HCT116 (cell line): ENCODE measurements at regions not wholly inside any gene's neighbourhood (a gene's known extent, or its start where the extent isn't known, plus 50 kb on each side); places are given as distances from the start of the nearest gene placed in this dataset.

Source experiments
- ATAC-seq: fragments of 200-7000 bp; cut with Tn5 transposase; 2 replicates; pipeline ENCODE4 v1.9.1; 2020; ENCODE audit warnings: mild to moderate bottlenecking, moderate library complexity
- BruUV-seq: library from RNA; stranded (reverse); fragments of 400-500 nt; replicated peaks from 2 replicates; lab custom pipeline; 2021; lab: Mats Ljungman, UMichigan
- CTCF ChIA-PET: fragments of 300-600 bp; sonication (Branson Sonifier 250); formaldehyde crosslinking; loops from one replicate; lab custom pipeline; 2021; ENCODE audit warnings: antibody characterized with exemption; lab: Charles Lee
- POLR2A ChIA-PET: fragments of 300-600, 350-600 bp; sonication (Branson Sonifier 250); formaldehyde crosslinking; loops from one replicate; lab custom pipeline; 2021; ENCODE audit warnings: antibody characterized with exemption; lab: Charles Lee
- RAD21 ChIA-PET, 2 experiments: fragments of 300-600 bp; sonication (Branson Sonifier 250); formaldehyde crosslinking; loops; one replicate each; lab custom pipeline; 2023; ENCODE audit warnings: low total read pairs in 2 of 2; ENCODE audit not compliant: uncharacterized antibody in 2 of 2, unreplicated experiment in 2 of 2, low non-redundant PET in 1 of 2; lab: Charles Lee
- DNase-seq: peaks from one replicate; pipeline ENCODE4 v3.0.0-alpha.2; 2010; ENCODE audit warnings: low read depth, low spot score
- H2AFZ ChIP-seq: fragments of 200-600 bp; shearing (Covaris generic), sonication (generic); 2 replicates; pipeline ENCODE4 v1.6.1; 2017; ENCODE audit warnings: low read depth, mixed run types, mixed read lengths, antibody characterized with exemption, low read length; ENCODE audit not compliant: poor library complexity, severe bottlenecking
- H3K27ac ChIP-seq: 2 replicates; pipeline ENCODE4 v1.5.1; 2012; ENCODE audit warnings: low read depth, low read length
- H3K27me3 ChIP-seq: fragments of 200-600 bp; sonication (generic); 2 replicates; pipeline ENCODE4 v1.6.1; 2016; ENCODE audit warnings: mixed run types, low read length, mixed read lengths; ENCODE audit not compliant: insufficient read depth
- H3K36me3 ChIP-seq, 2 experiments: fragments of 200-500 bp in 1 of 2; fragments of 200-600 bp in 1 of 2; sonication (Bioruptor generic) in 1 of 2; sonication (generic) in 1 of 2; 2 replicates each; pipeline versions ENCODE4 v1.5.1 to v1.6.1; 2014 to 2016; ENCODE audit warnings: low read length in 2 of 2, inconsistent platforms in 1 of 2, mixed read lengths in 1 of 2, mixed run types in 1 of 2; ENCODE audit not compliant: insufficient read depth in 2 of 2, control insufficient read depth in 1 of 2
- H3K4me1 ChIP-seq, 2 experiments: fragments of 200-600 bp in 1 of 2; sonication (generic) in 1 of 2; 2 replicates each; pipeline versions ENCODE4 v1.5.1 to v1.6.1; 2012 to 2017; ENCODE audit warnings: low read length in 2 of 2, inconsistent platforms in 1 of 2, mild to moderate bottlenecking in 1 of 2, mixed read lengths in 1 of 2, mixed run types in 1 of 2, moderate library complexity in 1 of 2; ENCODE audit not compliant: insufficient read depth in 2 of 2, control insufficient read depth in 1 of 2
- H3K4me2 ChIP-seq: fragments of 200-600 bp; sonication (generic); 2 replicates; pipeline ENCODE4 v1.6.1; 2017; ENCODE audit warnings: mixed run types, low read length, mixed read lengths
- H3K4me3 ChIP-seq, 2 experiments: fragments of 200-600 bp in 1 of 2; sonication (generic) in 1 of 2; replicated peaks in 1 of 2; 2 replicates each; pipeline ENCODE4 v1.5.1; 2011 to 2016; ENCODE audit warnings: low read length in 2 of 2, control low read depth in 1 of 2, low read depth in 1 of 2, mild to moderate bottlenecking in 1 of 2, mixed read lengths in 1 of 2, mixed run types in 1 of 2
- H3K79me2 ChIP-seq: fragments of 200-600 bp; sonication (generic); 2 replicates; pipeline ENCODE4 v1.6.1; 2017; ENCODE audit warnings: mild to moderate bottlenecking, mixed run types, low read length, moderate library complexity, mixed read lengths; ENCODE audit not compliant: insufficient read depth
- H3K9ac ChIP-seq: fragments of 200-600 bp; sonication (generic); 2 replicates; pipeline ENCODE4 v1.6.1; 2016; ENCODE audit warnings: low read length, mixed read lengths
- H3K9me2 ChIP-seq: fragments of 200-600 bp; sonication (generic), shearing (Covaris generic); 2 replicates; pipeline ENCODE4 v1.6.1; 2017; ENCODE audit warnings: mixed run types, mild to moderate bottlenecking, moderate library complexity; ENCODE audit not compliant: insufficient read depth
- H3K9me3 ChIP-seq, 2 experiments: fragments of 200-500 bp in 1 of 2; fragments of 200-600 bp in 1 of 2; sonication (Bioruptor generic) in 1 of 2; sonication (generic) in 1 of 2; 2 replicates each; pipeline ENCODE4 v1.6.1; 2014 to 2017; ENCODE audit warnings: low read length in 2 of 2, mixed read lengths in 2 of 2, inconsistent platforms in 1 of 2, low read depth in 1 of 2, mild to moderate bottlenecking in 1 of 2, mixed run types in 1 of 2, moderate library complexity in 1 of 2; ENCODE audit not compliant: control insufficient read depth in 1 of 2, insufficient read depth in 1 of 2
- H4K20me1 ChIP-seq: fragments of 200-600 bp; sonication (generic), shearing (Covaris generic); 2 replicates; pipeline ENCODE4 v1.6.1; 2017; ENCODE audit warnings: mixed run types, mild to moderate bottlenecking, moderate library complexity; ENCODE audit not compliant: insufficient read depth
- EZH2 ChIP-seq: fragments of 200-600 bp; sonication (generic); IDR thresholded peaks from 2 replicates; pipeline ENCODE4 v1.6.1; 2017; ENCODE audit warnings: antibody characterized with exemption, mixed run types
- EZH2phosphoT487 ChIP-seq: fragments of 200-600 bp; IDR thresholded peaks from 2 replicates; pipeline ENCODE4 v1.6.1; 2018; ENCODE audit warnings: antibody characterized with exemption, borderline replicate concordance
- FOSL1 ChIP-seq: IDR thresholded peaks from 2 replicates; pipeline ENCODE4 v1.6.1; 2012; ENCODE audit warnings: low read depth
- JUND ChIP-seq: IDR thresholded peaks from 2 replicates; pipeline ENCODE4 v1.6.1; 2012
- POLR2A ChIP-seq: IDR thresholded peaks from 2 replicates; pipeline ENCODE4 v1.7.0; 2011; ENCODE audit warnings: borderline replicate concordance; ENCODE audit not compliant: insufficient read depth, insufficient read length; ENCODE audit errors: extremely low read depth
- POLR2AphosphoS5 ChIP-seq: IDR thresholded peaks from 2 replicates; pipeline ENCODE4 v1.6.1; 2011; ENCODE audit warnings: mild to moderate bottlenecking, low read depth, low read length, moderate library complexity
- SP1 ChIP-seq: IDR thresholded peaks from 2 replicates; pipeline ENCODE4 v1.6.1; 2012; ENCODE audit warnings: low read depth
- YY1 ChIP-seq: IDR thresholded peaks from 2 replicates; pipeline ENCODE4 v1.6.1; 2011; ENCODE audit warnings: low read length, low read depth, moderate library complexity, mild to moderate bottlenecking; ENCODE audit not compliant: insufficient replicate concordance; ENCODE audit errors: extremely low read depth
- ZFX ChIP-seq: fragments of 450-650 bp; IDR thresholded peaks from 2 replicates; pipeline ENCODE4 v1.6.1; 2017
- intact Hi-C: fragments of 100-400 bp; cut with micrococcal nuclease; formaldehyde crosslinking; loops from 2 replicates; pipeline ENCODE4 v1.10.0; 2022
- TF ChIP-seq, protein P1 (sequence below): IDR thresholded peaks from 2 replicates; pipeline ENCODE4 v1.6.1; 2012; ENCODE audit warnings: low read depth
- TF ChIP-seq, protein P2 (sequence below), 3 experiments: fragments of 200-600 bp in 1 of 3; sonication (generic) in 1 of 3; IDR thresholded peaks in 2 of 3; conservative IDR thresholded peaks in 1 of 3; 2 replicates each; pipeline ENCODE4 v1.5.1; 2012 to 2017; ENCODE audit warnings: low read depth in 2 of 3, low read length in 2 of 3, antibody characterized with exemption in 1 of 3, borderline replicate concordance in 1 of 3, control low read depth in 1 of 3, mild to moderate bottlenecking in 1 of 3, mixed read lengths in 1 of 3, mixed run types in 1 of 3, moderate library complexity in 1 of 3; ENCODE audit not compliant: insufficient read depth in 1 of 3
- TF ChIP-seq, protein P3 (sequence below): IDR thresholded peaks from 2 replicates; pipeline ENCODE4 v1.6.1; 2012
- TF ChIP-seq, protein P4 (sequence below): IDR thresholded peaks from 2 replicates; pipeline ENCODE4 v1.6.1; 2011; ENCODE audit warnings: mild to moderate bottlenecking, low read length, moderate library complexity; ENCODE audit not compliant: insufficient replicate concordance; ENCODE audit errors: extremely low read depth
- TF ChIP-seq, protein P5 (sequence below): IDR thresholded peaks from 2 replicates; pipeline ENCODE4 v1.6.1; 2012

DNA sequence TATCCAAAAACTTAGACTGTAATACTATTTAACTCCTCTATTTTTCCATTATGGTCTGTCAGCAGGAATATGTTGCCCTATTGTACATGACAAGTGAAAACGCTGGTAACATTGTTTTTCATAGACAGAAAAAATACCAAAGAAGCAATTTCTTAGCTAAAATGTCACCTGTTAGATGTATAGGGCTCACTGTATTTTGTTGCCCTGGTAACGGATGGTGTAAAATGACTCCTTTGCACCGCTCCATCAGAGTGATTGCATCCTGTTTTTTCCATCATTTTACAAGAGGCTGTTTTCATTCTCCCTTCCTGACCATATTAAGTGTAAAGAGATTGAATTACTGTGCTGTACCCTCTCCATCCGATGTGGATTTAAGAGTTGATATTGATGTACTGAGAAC lies 460.1 kb upstream of the TLE4 start:
- H3K9me2 ChIP-seq, result no peaks in the 10 kb centered on the region
- H3K4me2 ChIP-seq, result no peak overlapping the region
- no peaks in the 10 kb centered on the region for H3K27me3 ChIP-seq
- H3K4me3 ChIP-seq, result no peak overlapping the region
- H3K79me2 ChIP-seq, result no peaks in the 10 kb centered on the region
- ATAC-seq, result no peak
- ChIA-PET POLR2A (no interaction called here), RAD21 (no interaction called here), CTCF (no interaction called here)
- intact Hi-C loops, result no loop called here
- no peak for DNase-seq
- no peaks in the 10 kb centered on the region for H4K20me1 ChIP-seq
- no peak for TF ChIP-seq SP1
- TF ChIP-seq, protein P1, sequence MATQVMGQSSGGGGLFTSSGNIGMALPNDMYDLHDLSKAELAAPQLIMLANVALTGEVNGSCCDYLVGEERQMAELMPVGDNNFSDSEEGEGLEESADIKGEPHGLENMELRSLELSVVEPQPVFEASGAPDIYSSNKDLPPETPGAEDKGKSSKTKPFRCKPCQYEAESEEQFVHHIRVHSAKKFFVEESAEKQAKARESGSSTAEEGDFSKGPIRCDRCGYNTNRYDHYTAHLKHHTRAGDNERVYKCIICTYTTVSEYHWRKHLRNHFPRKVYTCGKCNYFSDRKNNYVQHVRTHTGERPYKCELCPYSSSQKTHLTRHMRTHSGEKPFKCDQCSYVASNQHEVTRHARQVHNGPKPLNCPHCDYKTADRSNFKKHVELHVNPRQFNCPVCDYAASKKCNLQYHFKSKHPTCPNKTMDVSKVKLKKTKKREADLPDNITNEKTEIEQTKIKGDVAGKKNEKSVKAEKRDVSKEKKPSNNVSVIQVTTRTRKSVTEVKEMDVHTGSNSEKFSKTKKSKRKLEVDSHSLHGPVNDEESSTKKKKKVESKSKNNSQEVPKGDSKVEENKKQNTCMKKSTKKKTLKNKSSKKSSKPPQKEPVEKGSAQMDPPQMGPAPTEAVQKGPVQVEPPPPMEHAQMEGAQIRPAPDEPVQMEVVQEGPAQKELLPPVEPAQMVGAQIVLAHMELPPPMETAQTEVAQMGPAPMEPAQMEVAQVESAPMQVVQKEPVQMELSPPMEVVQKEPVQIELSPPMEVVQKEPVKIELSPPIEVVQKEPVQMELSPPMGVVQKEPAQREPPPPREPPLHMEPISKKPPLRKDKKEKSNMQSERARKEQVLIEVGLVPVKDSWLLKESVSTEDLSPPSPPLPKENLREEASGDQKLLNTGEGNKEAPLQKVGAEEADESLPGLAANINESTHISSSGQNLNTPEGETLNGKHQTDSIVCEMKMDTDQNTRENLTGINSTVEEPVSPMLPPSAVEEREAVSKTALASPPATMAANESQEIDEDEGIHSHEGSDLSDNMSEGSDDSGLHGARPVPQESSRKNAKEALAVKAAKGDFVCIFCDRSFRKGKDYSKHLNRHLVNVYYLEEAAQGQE, result no peak
- no peak for TF ChIP-seq EZH2phosphoT487
- TF ChIP-seq POLR2A, result no peak
- TF ChIP-seq, protein P2, sequence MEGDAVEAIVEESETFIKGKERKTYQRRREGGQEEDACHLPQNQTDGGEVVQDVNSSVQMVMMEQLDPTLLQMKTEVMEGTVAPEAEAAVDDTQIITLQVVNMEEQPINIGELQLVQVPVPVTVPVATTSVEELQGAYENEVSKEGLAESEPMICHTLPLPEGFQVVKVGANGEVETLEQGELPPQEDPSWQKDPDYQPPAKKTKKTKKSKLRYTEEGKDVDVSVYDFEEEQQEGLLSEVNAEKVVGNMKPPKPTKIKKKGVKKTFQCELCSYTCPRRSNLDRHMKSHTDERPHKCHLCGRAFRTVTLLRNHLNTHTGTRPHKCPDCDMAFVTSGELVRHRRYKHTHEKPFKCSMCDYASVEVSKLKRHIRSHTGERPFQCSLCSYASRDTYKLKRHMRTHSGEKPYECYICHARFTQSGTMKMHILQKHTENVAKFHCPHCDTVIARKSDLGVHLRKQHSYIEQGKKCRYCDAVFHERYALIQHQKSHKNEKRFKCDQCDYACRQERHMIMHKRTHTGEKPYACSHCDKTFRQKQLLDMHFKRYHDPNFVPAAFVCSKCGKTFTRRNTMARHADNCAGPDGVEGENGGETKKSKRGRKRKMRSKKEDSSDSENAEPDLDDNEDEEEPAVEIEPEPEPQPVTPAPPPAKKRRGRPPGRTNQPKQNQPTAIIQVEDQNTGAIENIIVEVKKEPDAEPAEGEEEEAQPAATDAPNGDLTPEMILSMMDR (IDR thresholded peaks at IDR 0.05 in 2 of 3, conservative IDR thresholded peaks at IDR 0.05 in 1 of 3; ENCODE audit: borderline replicate concordance in 1 of 3, insufficient read depth in 1 of 3, low read depth in 2 of 3, low read length in 2 of 3), result no peak
- TF ChIP-seq YY1, result no peak
- no peak for TF ChIP-seq JUND
- no peak for TF ChIP-seq FOSL1
- no peak for TF ChIP-seq EZH2
- TF ChIP-seq, protein P3, sequence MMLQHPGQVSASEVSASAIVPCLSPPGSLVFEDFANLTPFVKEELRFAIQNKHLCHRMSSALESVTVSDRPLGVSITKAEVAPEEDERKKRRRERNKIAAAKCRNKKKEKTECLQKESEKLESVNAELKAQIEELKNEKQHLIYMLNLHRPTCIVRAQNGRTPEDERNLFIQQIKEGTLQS, result no peak
- TF ChIP-seq, protein P4, sequence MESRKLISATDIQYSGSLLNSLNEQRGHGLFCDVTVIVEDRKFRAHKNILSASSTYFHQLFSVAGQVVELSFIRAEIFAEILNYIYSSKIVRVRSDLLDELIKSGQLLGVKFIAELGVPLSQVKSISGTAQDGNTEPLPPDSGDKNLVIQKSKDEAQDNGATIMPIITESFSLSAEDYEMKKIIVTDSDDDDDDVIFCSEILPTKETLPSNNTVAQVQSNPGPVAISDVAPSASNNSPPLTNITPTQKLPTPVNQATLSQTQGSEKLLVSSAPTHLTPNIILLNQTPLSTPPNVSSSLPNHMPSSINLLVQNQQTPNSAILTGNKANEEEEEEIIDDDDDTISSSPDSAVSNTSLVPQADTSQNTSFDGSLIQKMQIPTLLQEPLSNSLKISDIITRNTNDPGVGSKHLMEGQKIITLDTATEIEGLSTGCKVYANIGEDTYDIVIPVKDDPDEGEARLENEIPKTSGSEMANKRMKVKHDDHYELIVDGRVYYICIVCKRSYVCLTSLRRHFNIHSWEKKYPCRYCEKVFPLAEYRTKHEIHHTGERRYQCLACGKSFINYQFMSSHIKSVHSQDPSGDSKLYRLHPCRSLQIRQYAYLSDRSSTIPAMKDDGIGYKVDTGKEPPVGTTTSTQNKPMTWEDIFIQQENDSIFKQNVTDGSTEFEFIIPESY, result no peak
- TF ChIP-seq, protein P5, sequence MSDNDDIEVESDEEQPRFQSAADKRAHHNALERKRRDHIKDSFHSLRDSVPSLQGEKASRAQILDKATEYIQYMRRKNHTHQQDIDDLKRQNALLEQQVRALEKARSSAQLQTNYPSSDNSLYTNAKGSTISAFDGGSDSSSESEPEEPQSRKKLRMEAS, result no peak
- no peak for TF ChIP-seq ZFX
- no peak for TF ChIP-seq POLR2AphosphoS5
- BruUV-seq, result no TSS peak
- H2AFZ ChIP-seq, result no peak overlapping the region
- H3K9ac ChIP-seq, result no peak overlapping the region
- no peaks in the 10 kb centered on the region for H3K4me1 ChIP-seq
- peaks cover 0 to 5% of the 10 kb centered on the region in 2 experiments; a peak in 1 of 4 replicates for H3K9me3 ChIP-seq
- no peaks in the 10 kb centered on the region for H3K36me3 ChIP-seq
- no peak overlapping the region for H3K27ac ChIP-seq
